ENCODE measurements at regions not wholly inside any gene's neighbourhood (a gene's known extent, or its start where the extent isn't known, plus 50 kb on each side); places are given as distances from the start of the nearest gene placed in this dataset.

- TF ChIP-seq, protein P1, sequence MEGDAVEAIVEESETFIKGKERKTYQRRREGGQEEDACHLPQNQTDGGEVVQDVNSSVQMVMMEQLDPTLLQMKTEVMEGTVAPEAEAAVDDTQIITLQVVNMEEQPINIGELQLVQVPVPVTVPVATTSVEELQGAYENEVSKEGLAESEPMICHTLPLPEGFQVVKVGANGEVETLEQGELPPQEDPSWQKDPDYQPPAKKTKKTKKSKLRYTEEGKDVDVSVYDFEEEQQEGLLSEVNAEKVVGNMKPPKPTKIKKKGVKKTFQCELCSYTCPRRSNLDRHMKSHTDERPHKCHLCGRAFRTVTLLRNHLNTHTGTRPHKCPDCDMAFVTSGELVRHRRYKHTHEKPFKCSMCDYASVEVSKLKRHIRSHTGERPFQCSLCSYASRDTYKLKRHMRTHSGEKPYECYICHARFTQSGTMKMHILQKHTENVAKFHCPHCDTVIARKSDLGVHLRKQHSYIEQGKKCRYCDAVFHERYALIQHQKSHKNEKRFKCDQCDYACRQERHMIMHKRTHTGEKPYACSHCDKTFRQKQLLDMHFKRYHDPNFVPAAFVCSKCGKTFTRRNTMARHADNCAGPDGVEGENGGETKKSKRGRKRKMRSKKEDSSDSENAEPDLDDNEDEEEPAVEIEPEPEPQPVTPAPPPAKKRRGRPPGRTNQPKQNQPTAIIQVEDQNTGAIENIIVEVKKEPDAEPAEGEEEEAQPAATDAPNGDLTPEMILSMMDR (IDR thresholded peaks at IDR 0.05; ENCODE audit: low read depth, low read length) = no peak
- H3K4me3 ChIP-seq (ENCODE audit: low read depth, low read length) = no peak overlapping the region
Observed at GRCh38 chr1:14138687-14139086, 438.7 kb downstream of the PRDM2 start.

DNA sequence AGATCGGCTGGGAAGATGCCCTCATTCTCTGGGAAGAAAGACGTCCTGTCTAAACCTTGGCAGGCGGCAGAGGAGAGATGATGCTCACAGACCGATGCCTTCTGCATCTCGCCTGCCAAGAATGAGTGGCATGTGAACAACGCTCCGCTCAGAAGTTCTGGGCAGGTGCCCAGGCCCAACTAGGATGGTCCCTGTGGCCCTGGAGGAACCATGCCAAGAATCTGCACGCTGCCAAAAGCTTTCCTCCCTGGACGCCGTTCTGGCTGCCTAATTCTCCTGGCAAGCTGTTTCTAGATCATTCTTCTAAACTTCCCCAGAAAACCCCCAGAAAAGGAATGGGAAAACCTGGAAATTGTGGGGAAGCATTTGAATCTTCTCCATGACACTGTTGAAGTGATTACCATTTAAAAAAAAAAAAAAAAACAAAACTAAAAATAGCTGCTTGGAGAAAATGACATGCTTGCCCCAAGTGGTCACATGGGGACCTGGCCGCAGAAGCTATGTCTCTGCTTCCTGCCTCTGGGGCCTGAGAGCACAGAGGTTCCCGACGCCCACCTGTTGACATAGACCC, 440.9 kb downstream of the PRDM2 start:
- H3K4me3 ChIP-seq (ENCODE audit: low read depth, low read length) = no peak overlapping the region
- TF ChIP-seq, protein P1 (IDR thresholded peaks at IDR 0.05; ENCODE audit: low read depth, low read length) = no peak

DNA sequence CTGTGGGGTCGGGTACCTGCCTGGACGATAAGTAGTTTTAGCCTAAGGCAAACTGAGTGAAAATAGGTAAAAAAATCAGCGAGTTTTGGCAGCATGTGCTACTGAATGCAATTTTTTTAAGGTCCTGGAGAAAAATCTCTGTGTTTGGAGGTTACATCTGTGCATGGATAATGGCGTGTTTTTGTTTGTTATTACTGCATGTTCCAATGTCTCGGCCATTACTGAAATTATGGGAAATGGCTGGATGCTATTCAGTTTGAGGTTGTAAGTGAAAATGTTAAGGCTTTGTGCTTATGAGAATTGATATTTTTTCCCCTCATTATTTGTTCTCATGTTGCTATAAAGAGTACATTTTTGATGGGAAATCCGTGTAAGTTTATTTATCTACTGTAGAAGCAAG, 441.7 kb downstream of the PRDM2 start:
- TF ChIP-seq, protein P1 (IDR thresholded peaks at IDR 0.05; ENCODE audit: low read depth, low read length) = no peak
- H3K4me3 ChIP-seq (ENCODE audit: low read depth, low read length) = no peak overlapping the region

DNA sequence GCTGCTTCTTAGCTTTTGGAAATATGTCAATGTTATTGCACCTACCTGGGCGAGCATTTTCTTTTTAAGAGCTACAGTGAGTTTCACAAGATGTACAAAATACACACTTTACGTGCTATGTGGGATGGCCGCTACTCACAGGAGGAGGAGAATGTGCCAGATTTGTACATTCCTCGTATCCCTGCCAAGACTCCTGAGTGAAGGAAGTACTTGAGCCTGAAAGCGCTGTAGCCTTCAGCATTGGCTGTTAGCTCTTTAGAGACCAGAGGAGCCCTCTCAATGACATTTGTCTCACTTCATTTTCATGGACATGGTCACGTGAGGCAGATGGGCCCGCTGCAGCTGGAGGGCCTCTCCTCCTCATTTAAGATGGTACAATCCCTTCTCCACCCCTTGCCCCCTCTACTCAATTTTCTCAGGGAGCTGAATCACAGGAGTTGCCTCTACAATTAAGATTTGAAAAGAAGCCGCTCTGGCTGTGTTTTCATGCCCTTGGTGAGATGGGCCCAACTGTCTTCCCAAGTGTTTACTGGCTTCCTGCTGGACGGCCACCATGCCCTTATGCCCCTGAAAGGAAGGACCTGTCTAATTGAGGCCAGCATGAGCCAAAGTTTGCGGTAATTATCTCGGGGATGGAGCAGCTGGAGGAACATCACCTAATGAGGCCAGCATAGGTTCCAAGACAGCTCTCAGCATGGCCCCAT, 442.6 kb downstream of the PRDM2 start:
- H3K4me3 ChIP-seq (ENCODE audit: low read depth, low read length) = no peak overlapping the region
- TF ChIP-seq, protein P1 (IDR thresholded peaks at IDR 0.05; ENCODE audit: low read depth, low read length) = no peak

DNA sequence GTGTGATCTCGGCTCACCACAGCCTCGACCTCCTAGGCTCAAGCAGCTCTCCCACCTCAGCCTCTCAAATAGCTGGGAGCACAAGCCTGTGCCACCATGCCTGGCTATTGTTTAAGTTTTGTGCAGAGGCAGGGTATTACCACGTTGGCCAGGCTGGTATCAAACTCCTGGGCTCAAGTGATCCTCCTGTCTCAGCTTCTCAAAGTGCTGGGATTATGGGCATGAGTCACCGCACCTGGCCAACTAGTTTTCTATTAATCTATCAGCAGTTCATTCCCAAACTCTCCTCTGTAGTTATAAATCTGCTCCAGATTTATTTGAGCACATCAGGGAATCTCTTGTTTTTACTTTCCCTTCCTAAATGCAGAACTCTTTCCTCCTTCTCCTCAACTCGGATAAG, 443.8 kb downstream of the PRDM2 start:
- TF ChIP-seq, protein P1 (IDR thresholded peaks at IDR 0.05; ENCODE audit: low read depth, low read length) = no peak
- H3K4me3 ChIP-seq (ENCODE audit: low read depth, low read length) = no peak overlapping the region

GRCh38 chr1:14148526-14148925, 448.5 kb downstream of the PRDM2 start:
- no peak overlapping the region for H3K4me3 ChIP-seq (ENCODE audit: low read depth, low read length)
- TF ChIP-seq, protein P1 (IDR thresholded peaks at IDR 0.05; ENCODE audit: low read depth, low read length) = no peak

- TF ChIP-seq, protein P1 (IDR thresholded peaks at IDR 0.05; ENCODE audit: low read depth, low read length) = no peak
- no peak overlapping the region for H3K4me3 ChIP-seq (ENCODE audit: low read depth, low read length)
Observed at GRCh38 chr1:14149431-14149830, 449.1 kb upstream of the KAZN start.
